ENCODE measurements at regions not wholly inside any gene's neighbourhood (a gene's known extent, or its start where the extent isn't known, plus 50 kb on each side); places are given as distances from the start of the nearest gene placed in this dataset.

GRCh38 chr20:10794765-10795164 is 121.0 kb upstream of the JAG1 start:
- no peak for TF ChIP-seq TEAD4 (CRISPR knock-in tag; IDR thresholded peaks at IDR 0.05)
- no peak for TF ChIP-seq CTCF (IDR thresholded peaks at IDR 0.05)
- TF ChIP-seq ZNF138 (CRISPR knock-in tag; conservative IDR thresholded peaks at IDR 0.05): no peak
- TF ChIP-seq ZBTB21 (CRISPR knock-in tag; IDR thresholded peaks at IDR 0.05; ENCODE audit: borderline replicate concordance): no peak
- no peak for TF ChIP-seq ZNF263 (CRISPR knock-in tag; IDR thresholded peaks at IDR 0.05; ENCODE audit: low read depth)
- TF ChIP-seq, protein P1, sequence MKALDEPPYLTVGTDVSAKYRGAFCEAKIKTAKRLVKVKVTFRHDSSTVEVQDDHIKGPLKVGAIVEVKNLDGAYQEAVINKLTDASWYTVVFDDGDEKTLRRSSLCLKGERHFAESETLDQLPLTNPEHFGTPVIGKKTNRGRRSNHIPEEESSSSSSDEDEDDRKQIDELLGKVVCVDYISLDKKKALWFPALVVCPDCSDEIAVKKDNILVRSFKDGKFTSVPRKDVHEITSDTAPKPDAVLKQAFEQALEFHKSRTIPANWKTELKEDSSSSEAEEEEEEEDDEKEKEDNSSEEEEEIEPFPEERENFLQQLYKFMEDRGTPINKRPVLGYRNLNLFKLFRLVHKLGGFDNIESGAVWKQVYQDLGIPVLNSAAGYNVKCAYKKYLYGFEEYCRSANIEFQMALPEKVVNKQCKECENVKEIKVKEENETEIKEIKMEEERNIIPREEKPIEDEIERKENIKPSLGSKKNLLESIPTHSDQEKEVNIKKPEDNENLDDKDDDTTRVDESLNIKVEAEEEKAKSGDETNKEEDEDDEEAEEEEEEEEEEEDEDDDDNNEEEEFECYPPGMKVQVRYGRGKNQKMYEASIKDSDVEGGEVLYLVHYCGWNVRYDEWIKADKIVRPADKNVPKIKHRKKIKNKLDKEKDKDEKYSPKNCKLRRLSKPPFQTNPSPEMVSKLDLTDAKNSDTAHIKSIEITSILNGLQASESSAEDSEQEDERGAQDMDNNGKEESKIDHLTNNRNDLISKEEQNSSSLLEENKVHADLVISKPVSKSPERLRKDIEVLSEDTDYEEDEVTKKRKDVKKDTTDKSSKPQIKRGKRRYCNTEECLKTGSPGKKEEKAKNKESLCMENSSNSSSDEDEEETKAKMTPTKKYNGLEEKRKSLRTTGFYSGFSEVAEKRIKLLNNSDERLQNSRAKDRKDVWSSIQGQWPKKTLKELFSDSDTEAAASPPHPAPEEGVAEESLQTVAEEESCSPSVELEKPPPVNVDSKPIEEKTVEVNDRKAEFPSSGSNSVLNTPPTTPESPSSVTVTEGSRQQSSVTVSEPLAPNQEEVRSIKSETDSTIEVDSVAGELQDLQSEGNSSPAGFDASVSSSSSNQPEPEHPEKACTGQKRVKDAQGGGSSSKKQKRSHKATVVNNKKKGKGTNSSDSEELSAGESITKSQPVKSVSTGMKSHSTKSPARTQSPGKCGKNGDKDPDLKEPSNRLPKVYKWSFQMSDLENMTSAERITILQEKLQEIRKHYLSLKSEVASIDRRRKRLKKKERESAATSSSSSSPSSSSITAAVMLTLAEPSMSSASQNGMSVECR (CRISPR knock-in tag; IDR thresholded peaks at IDR 0.05; ENCODE audit: borderline replicate concordance): no peak
